ENCODE measurements at regions not wholly inside any gene's neighbourhood (a gene's known extent, or its start where the extent isn't known, plus 50 kb on each side); places are given as distances from the start of the nearest gene placed in this dataset.

- TF ChIP-seq, protein P1, sequence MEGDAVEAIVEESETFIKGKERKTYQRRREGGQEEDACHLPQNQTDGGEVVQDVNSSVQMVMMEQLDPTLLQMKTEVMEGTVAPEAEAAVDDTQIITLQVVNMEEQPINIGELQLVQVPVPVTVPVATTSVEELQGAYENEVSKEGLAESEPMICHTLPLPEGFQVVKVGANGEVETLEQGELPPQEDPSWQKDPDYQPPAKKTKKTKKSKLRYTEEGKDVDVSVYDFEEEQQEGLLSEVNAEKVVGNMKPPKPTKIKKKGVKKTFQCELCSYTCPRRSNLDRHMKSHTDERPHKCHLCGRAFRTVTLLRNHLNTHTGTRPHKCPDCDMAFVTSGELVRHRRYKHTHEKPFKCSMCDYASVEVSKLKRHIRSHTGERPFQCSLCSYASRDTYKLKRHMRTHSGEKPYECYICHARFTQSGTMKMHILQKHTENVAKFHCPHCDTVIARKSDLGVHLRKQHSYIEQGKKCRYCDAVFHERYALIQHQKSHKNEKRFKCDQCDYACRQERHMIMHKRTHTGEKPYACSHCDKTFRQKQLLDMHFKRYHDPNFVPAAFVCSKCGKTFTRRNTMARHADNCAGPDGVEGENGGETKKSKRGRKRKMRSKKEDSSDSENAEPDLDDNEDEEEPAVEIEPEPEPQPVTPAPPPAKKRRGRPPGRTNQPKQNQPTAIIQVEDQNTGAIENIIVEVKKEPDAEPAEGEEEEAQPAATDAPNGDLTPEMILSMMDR (IDR thresholded peaks at IDR 0.05 in 2 of 3, conservative IDR thresholded peaks at IDR 0.05 in 1 of 3; ENCODE audit: insufficient read depth in 2 of 3, low read depth in 1 of 3, low read length in 3 of 3) = no peak
- TF ChIP-seq POLR2AphosphoS5 (IDR thresholded peaks at IDR 0.05; ENCODE audit: control insufficient read depth, insufficient read depth, low read depth, low read length) (no peak), TARDBP (IDR thresholded peaks at IDR 0.05) (no peak), BRCA1 (IDR thresholded peaks at IDR 0.05) (no peak), BRCA1 (CRISPR knock-in tag; IDR thresholded peaks at IDR 0.05) (no peak)
Measured at GRCh38 chr1:218698141-218698540, 353.0 kb downstream of the TGFB2 start.
